ENCODE measurements at regions not wholly inside any gene's neighbourhood (a gene's known extent, or its start where the extent isn't known, plus 50 kb on each side); places are given as distances from the start of the nearest gene placed in this dataset.

DNA sequence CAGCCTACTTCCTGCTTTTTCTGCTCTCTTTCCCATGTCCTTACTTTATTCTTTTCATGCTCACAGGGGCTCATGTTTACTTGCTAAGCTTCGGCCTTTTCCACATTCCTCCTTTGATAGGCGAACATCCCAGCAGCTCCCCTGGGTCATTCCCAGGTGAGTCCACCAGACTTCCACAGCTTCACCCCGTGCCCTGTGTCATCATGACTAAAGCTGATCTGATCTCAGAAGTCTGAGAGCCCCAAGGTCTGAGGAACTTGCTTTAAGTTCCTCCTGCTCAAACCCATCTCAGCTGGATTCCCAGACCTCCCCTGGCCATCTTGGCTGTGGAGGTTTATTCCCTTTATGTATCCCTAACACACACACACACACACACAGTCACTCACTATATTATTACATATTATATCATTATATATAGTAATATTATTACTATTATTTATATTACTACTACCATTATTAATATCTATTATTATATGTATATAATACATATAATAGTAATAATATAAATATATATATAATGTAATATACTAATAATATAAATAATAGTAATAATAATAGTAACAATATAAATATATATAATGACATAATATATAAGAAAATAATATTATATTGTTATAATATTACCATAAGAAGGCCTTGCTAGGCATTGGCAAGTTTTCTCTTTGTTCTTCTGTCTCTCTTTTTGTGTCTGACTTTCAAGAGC lies 295.9 kb downstream of the PTEN start:
- no peaks in the 10 kb centered on the region for H3K27me3 ChIP-seq (ENCODE audit: control insufficient read depth, extremely low read depth, insufficient read depth, low read length)
- no peak overlapping the region for H3K4me3 ChIP-seq (ENCODE audit: control insufficient read depth in 2 of 3, extremely low read depth in 1 of 3, insufficient read depth in 2 of 3, low read depth in 1 of 3, low read length in 3 of 3)
- no peak overlapping the region for H3K27ac ChIP-seq (ENCODE audit: control insufficient read depth, insufficient read depth, low read length)
- FAIRE-seq (peak; percentile 53), DNase-seq (ENCODE audit: low read depth, low spot score) (no peak)
- TF ChIP-seq, protein P1, sequence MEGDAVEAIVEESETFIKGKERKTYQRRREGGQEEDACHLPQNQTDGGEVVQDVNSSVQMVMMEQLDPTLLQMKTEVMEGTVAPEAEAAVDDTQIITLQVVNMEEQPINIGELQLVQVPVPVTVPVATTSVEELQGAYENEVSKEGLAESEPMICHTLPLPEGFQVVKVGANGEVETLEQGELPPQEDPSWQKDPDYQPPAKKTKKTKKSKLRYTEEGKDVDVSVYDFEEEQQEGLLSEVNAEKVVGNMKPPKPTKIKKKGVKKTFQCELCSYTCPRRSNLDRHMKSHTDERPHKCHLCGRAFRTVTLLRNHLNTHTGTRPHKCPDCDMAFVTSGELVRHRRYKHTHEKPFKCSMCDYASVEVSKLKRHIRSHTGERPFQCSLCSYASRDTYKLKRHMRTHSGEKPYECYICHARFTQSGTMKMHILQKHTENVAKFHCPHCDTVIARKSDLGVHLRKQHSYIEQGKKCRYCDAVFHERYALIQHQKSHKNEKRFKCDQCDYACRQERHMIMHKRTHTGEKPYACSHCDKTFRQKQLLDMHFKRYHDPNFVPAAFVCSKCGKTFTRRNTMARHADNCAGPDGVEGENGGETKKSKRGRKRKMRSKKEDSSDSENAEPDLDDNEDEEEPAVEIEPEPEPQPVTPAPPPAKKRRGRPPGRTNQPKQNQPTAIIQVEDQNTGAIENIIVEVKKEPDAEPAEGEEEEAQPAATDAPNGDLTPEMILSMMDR (optimal IDR thresholded peaks at IDR 0.05 in 1 of 3, IDR thresholded peaks at IDR 0.05 in 1 of 3, conservative IDR thresholded peaks at IDR 0.05 in 1 of 3; ENCODE audit: extremely low read depth in 1 of 3, insufficient read depth in 2 of 3, low read length in 3 of 3), result no peak
- no peak for TF ChIP-seq EZH2 (IDR thresholded peaks at IDR 0.05; ENCODE audit: low read length)
- H3K9me1 ChIP-seq (ENCODE audit: control insufficient read depth, extremely low read depth, insufficient read depth, low read length), result no peaks in the 10 kb centered on the region
- H3K79me2 ChIP-seq (ENCODE audit: control insufficient read depth, insufficient read depth, low read length), result no peaks in the 10 kb centered on the region
- dilution Hi-C loops (cut with MboI; ENCODE audit: extremely low pct_ligation_motif_present, low sequenced_read_pairs), result no loop called here
- H3K4me1 ChIP-seq (ENCODE audit: control insufficient read depth, extremely low read depth, insufficient read depth, low read length), result peaks cover 26% of the 10 kb centered on the region
- H4K20me1 ChIP-seq (ENCODE audit: control insufficient read depth, extremely low read depth, insufficient read depth, low read length), result no peaks in the 10 kb centered on the region
- no peaks in the 10 kb centered on the region for H3K36me3 ChIP-seq (ENCODE audit: control insufficient read depth in 2 of 2, extremely low read depth in 1 of 2, insufficient read depth in 2 of 2, low read length in 2 of 2)
- H3K4me2 ChIP-seq (ENCODE audit: control insufficient read depth, extremely low read depth, insufficient read depth, low read depth, low read length), result no peak overlapping the region
- H3K9ac ChIP-seq (ENCODE audit: control insufficient read depth, extremely low read depth, insufficient read depth, low read length), result no peak overlapping the region
- no peaks in the 10 kb centered on the region for H3K9me3 ChIP-seq (ENCODE audit: control insufficient read depth, low read depth, low read length)
- peak overlapping the region; percentile 17 for H2AFZ ChIP-seq (ENCODE audit: control insufficient read depth, low read length)

DNA sequence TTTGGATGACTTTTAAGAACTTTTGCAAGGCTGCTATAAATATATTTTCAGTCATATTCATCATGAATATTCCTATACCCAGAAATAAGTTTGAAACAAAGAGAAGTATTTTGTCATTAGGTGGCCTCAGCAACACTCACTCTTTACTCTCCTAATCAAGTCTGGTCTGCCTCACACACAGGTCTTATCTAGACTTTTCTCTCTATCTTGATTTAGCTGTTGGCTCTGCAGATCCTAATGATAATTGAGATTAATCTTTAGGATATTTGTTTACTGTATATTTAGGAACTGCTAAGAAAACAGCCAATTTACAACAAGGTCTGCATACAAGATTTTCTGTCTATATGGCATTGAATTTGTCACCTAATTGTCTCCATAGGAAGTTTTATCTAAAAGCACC lies 297.6 kb downstream of the PTEN start:
- Histone ChIP-seq H3K9ac (ENCODE audit: control insufficient read depth, extremely low read depth, insufficient read depth, low read length) (no peak overlapping the region), H3K4me2 (ENCODE audit: control insufficient read depth, extremely low read depth, insufficient read depth, low read depth, low read length) (no peak overlapping the region), H3K9me3 (ENCODE audit: control insufficient read depth, low read depth, low read length) (no peaks in the 10 kb centered on the region), H3K79me2 (ENCODE audit: control insufficient read depth, insufficient read depth, low read length) (no peaks in the 10 kb centered on the region), H3K4me3 (ENCODE audit: control insufficient read depth in 2 of 3, extremely low read depth in 1 of 3, insufficient read depth in 2 of 3, low read depth in 1 of 3, low read length in 3 of 3) (no peak overlapping the region), H3K27me3 (ENCODE audit: control insufficient read depth, extremely low read depth, insufficient read depth, low read length) (no peaks in the 10 kb centered on the region), H3K27ac (ENCODE audit: control insufficient read depth, insufficient read depth, low read length) (no peak overlapping the region), H3K9me1 (ENCODE audit: control insufficient read depth, extremely low read depth, insufficient read depth, low read length) (no peaks in the 10 kb centered on the region), H4K20me1 (ENCODE audit: control insufficient read depth, extremely low read depth, insufficient read depth, low read length) (no peaks in the 10 kb centered on the region), H2AFZ (ENCODE audit: control insufficient read depth, low read length) (no peak overlapping the region), H3K36me3 (ENCODE audit: control insufficient read depth in 2 of 2, extremely low read depth in 1 of 2, insufficient read depth in 2 of 2, low read length in 2 of 2) (no peaks in the 10 kb centered on the region), H3K4me1 (ENCODE audit: control insufficient read depth, extremely low read depth, insufficient read depth, low read length) (peaks cover 30% of the 10 kb centered on the region)
- FAIRE-seq, result no peak
- TF ChIP-seq, protein P1 (optimal IDR thresholded peaks at IDR 0.05 in 1 of 3, IDR thresholded peaks at IDR 0.05 in 1 of 3, conservative IDR thresholded peaks at IDR 0.05 in 1 of 3; ENCODE audit: extremely low read depth in 1 of 3, insufficient read depth in 2 of 3, low read length in 3 of 3), result no peak
- TF ChIP-seq EZH2 (IDR thresholded peaks at IDR 0.05; ENCODE audit: low read length), result no peak
- dilution Hi-C loops (cut with MboI; ENCODE audit: extremely low pct_ligation_motif_present, low sequenced_read_pairs), result no loop called here
- no peak for DNase-seq (ENCODE audit: low read depth, low spot score)
